GM12864 (cell line): ENCODE measurements at regions not wholly inside any gene's neighbourhood (a gene's known extent, or its start where the extent isn't known, plus 50 kb on each side); places are given as distances from the start of the nearest gene placed in this dataset.
"Not testable (repeated sequence)": the region's sequence is repeated elsewhere in the genome, so short reads cannot be mapped to it uniquely, and the experiment has no call there.

ENCODE experiments used
- DNase-seq: peaks from one replicate; pipeline ENCODE4 v3.0.0-alpha.2; 2011; ENCODE audit warnings: low read depth
- H3K4me3 ChIP-seq: 2 replicates; pipeline ENCODE4 v1.5.1; 2011; ENCODE audit warnings: mild to moderate bottlenecking, low read depth, low read length, control low read depth
- CTCF ChIP-seq: IDR thresholded peaks from 2 replicates; pipeline ENCODE4 v1.5.1; 2011; ENCODE audit warnings: low read depth, mild to moderate bottlenecking, moderate library complexity, low read length, control low read depth, inconsistent platforms; ENCODE audit errors: missing control alignments

- no peak overlapping the region for H3K4me3 ChIP-seq
- DNase-seq = no peak
- TF ChIP-seq CTCF = no peak
Measured at GRCh38 chr1:79716447-79716846, 709.9 kb upstream of the ADGRL4 start.

DNA sequence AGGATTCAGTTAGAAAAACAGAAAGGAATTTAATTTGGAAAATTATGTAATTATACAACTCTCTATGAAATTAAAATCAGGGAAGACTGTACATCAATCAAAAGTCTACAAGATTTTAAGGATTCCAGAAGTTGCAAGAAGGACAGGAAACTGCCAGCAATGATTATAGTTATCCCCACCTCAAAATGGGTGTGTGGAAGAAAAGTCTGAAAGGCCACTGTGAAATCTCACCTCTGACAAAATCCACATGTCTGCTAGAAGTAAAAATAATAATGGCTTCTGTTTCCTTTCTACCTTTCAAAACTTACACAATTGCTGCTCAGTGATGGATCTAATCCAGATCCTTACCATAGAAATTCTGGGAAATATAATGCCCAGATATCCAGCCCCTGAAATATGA lies 708.1 kb upstream of the ADGRL4 start:
- no peak overlapping the region for H3K4me3 ChIP-seq
- TF ChIP-seq CTCF = no peak
- no peak for DNase-seq

DNA sequence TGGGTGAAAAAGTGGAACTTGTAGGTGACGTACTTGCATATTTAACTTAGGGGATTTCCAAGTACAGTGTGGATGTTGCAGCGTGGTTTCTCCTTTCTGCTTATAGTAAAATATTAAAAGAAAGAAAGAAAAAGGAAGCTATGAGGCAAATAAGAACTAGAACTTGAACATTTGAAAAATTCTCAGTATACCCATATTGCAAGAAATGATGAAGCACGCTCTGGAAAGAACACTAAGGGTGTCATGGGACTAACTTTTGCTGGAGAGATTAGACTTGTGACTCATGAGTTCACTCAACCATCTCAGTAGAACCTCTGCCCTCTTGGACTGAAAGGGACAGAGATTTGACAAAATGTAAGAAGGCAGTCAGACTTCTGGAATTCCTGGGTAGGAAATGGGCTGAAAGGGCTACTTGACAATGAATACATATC lies 704.5 kb upstream of the ADGRL4 start:
- DNase-seq = peak; percentile 33
- no peak overlapping the region; the same call in 1 of the 2 replicates for H3K4me3 ChIP-seq
- no peak for TF ChIP-seq CTCF

DNA sequence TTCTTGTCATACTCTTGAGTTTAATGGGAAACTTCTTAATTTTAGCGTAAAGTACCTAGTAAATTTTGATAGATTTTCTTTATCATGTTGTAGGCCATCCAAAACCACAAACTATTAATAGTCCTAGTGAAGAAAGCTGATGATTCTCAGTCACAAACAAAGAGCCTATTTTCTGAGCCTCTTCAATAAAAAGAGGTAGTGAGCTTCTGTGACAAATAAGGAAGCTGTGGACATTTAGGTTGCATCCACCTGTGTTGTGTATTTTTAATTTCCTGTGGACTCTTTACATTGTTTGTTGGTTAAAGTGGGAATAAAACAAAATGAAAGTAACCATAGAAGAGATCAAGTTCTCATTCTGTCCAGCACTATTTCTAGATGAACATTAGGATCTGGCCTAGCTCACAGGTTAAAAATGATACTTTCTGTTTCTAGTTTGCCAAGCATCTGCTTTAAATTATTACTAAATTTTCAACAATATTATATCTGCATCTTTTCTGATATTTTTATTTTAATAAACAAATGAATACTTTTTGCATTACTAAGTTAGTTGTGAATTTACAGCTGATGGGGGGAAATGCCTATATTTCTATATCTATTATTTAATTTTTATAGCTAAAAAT lies 702.2 kb upstream of the ADGRL4 start:
- no peak overlapping the region for H3K4me3 ChIP-seq
- no peak for DNase-seq
- TF ChIP-seq CTCF = no peak

- no peak overlapping the region for H3K4me3 ChIP-seq
- no peak for TF ChIP-seq CTCF
- DNase-seq = no peak
Measured at GRCh38 chr1:79705218-79705617, 698.7 kb upstream of the ADGRL4 start.

DNA sequence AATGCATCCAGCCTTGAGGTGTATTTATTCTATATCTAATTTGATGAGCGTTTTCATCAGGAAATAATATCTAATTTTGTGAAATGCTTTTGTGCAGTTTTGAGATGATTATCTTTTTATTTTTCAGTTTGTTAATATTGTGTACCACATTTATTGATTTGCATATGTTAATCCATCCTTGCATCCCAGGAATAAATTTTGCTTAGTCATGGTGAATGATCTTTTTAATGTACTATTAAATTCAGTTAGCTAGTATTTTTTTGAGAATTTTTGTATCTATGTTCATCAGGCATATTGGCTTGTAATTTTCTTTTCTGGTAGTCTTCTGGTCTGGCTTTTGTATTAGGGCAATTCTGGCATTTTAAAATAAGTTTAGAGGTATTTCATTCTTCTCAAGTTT lies 697.5 kb upstream of the ADGRL4 start:
- TF ChIP-seq CTCF = no peak
- no peak overlapping the region for H3K4me3 ChIP-seq
- no peak for DNase-seq

DNA sequence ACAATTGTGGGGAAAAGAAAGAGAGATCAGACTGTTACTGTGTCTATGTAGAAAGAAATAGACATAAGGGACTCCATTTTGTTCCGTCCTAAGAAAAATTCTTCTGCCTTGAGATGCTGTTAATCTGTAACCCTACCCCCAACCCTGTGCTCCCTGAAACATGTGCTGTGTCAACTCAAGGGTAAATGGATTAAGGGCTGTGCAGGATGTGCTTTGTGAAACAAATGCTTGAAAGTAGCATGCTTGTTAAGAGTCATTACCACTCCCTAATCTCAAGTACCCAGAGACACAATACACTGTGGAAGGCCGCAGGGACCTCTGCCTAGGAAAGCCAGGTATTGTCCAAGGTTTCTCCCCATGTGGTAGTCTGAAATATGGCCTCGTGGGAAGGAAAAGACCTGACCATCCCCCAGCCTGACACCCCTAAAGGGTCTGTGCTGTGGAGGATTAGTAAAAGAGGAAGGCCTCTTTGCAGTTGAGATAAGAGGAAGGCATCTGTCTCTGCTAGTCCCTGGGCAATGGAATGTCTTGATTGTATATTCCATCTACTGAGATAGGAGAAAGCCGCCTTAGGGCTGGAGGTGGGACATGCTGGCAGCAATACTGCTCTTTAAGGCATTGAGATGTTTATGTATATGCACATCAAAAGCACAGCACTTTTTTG lies 695.9 kb upstream of the ADGRL4 start:
- H3K4me3 ChIP-seq, DNase-seq: not testable (repeated sequence)
